HG02885 (cell line): ENCODE measurements at regions not wholly inside any gene's neighbourhood (a gene's known extent, or its start where the extent isn't known, plus 50 kb on each side); places are given as distances from the start of the nearest gene placed in this dataset.
A peak's percentile ranks its signal among the peaks of the same experiment; 100 is the strongest.
"Not testable (repeated sequence)": the region's sequence is repeated elsewhere in the genome, so short reads cannot be mapped to it uniquely, and the experiment has no call there.

Experiments used
- ATAC-seq: cut with Tn5 transposase; IDR thresholded peaks from one replicate; pipeline ENCODE4 v1.9.1; 2021; ENCODE audit warnings: mild to moderate bottlenecking; ENCODE audit not compliant: unreplicated experiment, poor library complexity

DNA sequence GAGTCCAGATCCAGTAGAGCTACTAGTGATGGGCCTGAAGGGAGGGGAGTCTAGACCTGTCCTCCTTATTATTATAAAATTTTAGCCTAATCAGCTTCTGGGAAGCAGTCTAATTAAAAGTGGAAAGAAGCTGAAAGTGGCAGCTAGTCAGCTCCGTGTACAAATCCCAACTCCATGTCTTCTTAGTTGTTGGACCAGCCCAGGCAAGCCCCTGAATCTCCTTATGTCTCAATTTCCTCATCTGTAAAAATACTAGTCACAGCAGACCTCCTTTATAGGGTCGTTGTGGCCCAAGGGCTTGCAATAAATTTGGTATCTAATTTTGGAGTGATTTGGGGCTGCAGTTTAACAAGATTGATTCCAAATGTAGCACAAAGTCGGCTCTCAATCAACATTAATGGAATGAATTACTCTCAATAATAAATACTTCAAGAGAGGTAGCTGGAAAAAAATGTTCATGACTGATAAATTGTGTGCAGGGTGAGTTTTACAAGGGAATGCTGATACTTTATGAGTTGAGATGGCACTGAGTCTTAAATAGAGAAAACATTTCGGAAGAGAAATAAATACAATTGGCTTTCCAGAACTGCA, 118.3 kb upstream of the NDUFV2 start:
- ATAC-seq: no peak

DNA sequence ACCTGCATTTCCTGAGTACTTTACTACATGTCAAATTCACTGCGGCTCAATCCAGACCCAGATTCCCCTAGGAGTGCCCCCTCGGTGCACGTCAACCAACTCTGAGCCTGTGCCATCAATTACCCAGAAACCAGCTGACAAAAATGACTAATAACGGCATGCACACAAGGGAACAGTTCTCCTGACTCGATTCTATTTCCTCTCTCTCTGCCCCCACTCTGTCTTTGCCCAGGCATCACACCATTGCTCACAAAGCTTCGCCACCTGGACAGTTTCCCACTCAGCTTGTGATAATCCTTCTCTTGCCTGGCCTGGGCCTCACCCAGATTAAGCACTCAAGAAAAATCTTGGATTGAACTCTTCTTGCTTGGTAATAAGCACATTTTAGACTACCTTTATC, 115.3 kb upstream of the NDUFV2 start:
- no peak for ATAC-seq

- peak; percentile 85 for ATAC-seq
Measured at GRCh38 chr18:8988260-8988871, 114.1 kb upstream of the NDUFV2 start.

DNA sequence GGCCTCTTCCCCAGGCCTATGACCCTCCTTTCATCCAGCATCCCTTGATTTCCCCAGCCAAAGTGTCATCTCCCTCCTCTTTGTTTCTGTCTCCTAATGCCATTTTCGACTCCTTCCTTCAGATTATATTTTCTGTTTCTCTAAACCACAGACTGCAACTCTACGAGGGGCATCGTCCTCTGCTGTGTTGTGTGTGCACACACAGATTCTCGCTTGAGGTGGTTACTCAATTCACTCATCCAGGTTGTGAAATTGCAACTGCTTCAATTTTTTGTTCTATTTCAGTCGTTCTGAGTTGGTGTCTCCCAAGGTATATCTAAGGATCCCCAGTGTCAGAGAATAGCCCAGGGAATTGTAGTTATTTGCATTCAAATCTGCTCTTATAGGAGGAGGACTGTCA, 113.5 kb upstream of the NDUFV2 start:
- ATAC-seq: no peak

DNA sequence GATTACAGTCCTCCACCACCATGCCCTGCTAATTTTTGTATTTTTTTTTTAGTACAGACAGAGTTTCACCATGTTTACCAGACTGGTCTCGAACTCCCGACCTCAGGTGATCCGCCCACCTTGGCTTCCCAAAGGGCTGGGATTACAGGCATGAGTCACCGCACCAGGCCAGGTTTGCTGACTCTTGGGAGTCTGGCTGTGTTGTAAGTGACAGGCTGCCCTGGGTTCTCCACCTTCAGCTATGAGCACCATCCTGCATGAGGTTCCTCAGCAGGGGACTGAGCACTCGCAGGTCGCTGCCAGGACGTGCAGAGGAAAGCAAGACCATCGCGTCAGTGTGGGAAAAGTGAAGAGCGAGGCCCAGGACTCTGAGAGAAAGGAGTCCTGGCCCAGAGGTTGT, 112.6 kb upstream of the NDUFV2 start:
- ATAC-seq: no peak

DNA sequence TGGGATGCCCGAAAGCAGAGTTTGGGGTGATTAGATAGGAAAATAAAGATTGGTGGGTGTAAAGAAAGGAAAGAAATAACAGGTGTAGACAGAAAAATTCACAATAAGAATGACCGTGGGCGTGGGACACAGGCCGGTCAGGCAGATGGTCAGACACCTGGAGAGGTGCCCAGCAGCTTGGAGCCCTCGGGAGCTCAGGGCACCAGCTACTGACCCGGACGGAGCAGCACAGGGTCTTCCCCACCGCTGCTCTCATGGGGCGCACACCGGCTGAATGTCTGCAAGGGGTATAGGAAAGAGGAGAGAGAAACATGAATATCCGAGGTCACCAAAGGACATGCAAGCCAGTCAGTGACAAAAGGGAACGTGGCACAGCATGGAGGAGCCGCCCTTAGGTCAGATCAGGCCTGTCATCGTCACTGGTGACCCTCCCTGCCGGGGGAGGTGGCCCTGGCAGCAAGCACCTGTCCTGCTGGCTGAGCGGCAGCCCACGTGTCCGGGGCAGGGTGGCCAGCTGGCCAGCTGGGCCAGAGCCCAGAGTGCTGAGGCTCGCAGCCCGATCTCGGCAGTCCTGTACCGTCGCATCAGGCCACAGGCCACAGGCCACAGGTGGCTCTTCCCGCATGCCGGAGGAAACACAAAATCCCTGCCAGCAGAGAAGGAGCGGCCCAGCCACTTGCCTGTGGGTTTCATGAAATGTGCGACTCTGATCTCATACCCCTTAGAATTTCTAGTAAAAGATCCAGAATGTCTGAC, 112.0 kb upstream of the NDUFV2 start:
- ATAC-seq: no peak

DNA sequence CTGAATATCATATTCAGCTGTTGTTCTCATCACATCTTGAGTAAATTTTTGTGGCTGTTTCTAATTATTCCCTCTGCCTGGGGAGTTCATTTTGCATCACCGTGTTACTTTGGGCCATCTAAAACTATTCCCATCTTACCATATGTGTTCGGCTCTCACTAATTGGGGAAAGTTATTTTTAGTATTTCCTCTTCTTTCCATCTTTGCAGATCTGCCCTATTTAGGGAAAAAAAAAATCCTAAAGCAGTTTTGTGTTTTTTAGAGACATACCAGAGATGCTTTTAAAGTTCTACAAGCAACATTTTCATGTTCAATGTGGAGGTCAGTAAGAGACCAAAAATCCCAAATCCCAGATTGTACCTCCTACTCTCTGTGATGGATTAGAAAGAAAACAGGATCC, 111.3 kb upstream of the NDUFV2 start:
- ATAC-seq: no peak

DNA sequence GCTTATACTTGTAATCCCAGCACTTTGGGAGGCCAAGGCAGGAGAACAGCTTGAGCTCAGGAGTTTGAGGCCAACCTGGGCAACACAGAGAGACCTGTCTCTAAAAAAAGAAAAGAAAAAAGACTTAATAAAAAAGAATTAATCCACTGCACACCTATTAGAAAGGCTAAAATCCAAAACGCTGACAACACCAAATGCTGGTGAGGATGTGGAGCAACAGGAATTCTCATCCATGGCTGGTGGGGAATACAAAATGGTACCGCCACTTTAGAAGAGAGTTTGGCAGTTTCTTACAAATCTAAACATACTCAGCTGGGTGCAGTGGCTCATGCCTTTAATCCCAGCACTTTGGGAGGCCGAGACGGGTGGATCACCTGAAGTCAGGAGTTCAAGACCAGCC, 110.0 kb upstream of the NDUFV2 start:
- not testable (repeated sequence) for ATAC-seq

DNA sequence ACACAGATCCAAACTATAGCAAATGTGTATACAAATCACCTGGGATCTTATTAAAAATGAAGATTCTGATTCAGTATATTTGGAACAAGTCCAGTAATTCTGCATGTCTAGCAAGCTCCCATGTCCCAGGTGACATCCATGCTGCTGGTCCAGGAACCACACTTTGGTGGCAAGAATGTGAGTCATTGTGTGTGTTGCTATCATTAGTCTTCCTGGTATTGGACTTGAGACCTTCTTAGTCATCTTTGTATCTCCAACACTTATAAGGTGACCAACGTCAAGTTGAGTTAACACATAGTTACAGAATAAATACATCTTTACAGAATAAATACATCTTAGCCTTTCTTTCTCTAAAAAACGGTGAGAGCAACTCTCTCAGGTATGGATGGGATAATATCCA, 107.9 kb upstream of the NDUFV2 start:
- ATAC-seq: no peak

- ATAC-seq: no peak
Measured at GRCh38 chr18:8995096-8995495, 107.4 kb upstream of the NDUFV2 start.

GRCh38 chr18:8996771-8997432, 105.6 kb upstream of the NDUFV2 start:
- no peak for ATAC-seq

DNA sequence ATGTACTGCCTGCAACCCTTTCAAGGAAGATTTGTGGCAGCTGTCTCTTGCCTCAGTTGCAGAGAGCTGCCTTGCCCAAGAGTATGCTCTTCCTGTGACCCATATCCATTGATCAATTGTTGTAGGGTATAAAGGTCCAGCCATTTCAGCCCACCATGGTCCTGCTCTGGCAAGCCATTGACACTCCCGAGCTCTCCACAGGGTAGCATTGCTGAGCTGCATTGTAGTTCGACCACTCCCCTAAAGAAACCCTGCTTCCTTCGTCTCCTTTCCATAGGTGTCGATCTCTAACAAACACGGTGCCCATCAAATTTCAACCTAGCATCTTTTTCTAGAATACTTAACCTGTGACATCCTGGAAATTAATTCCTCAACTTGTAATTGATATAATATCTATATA, 104.9 kb upstream of the NDUFV2 start:
- ATAC-seq: no peak

- no peak for ATAC-seq
Measured at GRCh38 chr18:8998481-8999217, 103.8 kb upstream of the NDUFV2 start.

DNA sequence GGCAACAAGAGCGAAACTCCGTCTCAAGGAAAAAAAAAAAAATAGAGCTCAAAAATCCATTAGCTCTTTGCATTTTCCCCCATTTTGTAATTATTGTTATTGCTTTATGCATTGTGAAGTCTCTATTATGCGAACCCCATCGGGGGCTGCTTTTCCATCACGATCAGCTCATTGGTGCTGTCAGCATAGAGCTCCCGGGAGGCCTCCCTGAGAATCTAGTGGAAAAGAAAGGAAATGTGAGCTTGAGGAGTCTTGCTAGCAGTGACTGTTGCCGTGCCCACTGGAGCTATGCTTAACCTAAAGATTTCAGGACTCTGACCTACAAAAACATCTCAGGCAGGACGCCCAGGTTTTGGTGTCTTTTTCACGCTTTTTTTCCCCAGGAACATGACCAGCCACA, 102.6 kb upstream of the NDUFV2 start:
- ATAC-seq: no peak

DNA sequence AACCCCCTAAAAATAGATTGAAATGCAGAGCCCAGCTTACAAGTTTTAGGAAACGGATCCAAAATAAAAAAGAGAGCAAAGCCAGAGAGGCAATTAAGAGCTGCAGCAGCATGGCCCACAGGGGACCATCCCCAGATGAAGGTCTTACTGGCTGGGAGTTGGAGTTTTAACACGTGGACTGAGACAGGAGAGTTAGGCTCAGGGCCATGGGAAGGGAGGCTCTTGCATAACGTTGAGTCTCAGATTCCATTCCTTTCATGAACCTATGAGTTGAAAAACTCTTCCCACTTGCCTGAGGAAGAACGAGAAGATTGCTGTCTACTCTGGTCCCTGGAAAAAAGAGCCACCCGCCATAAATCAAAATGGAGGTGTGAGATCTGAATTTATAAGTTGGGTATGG, 101.8 kb upstream of the NDUFV2 start:
- no peak for ATAC-seq

DNA sequence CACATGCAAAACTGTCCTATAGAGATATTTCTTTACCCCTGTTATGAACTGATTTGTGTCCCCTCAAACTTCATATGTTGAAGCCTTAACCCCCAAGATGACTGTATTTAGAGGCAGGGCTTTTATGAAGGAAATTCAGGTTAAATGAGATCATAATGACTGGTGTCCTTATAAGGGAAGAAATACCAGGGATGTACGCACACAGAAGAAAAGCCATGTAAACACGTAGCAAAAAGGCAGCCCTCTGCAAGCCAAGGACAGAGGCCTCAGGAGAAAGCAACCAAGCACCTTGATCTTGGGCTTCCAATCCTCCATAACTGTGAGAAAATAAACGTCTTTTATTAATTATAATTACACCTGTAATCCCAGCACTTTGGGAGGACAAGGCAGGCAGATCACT, 101.3 kb upstream of the NDUFV2 start:
- no peak for ATAC-seq

DNA sequence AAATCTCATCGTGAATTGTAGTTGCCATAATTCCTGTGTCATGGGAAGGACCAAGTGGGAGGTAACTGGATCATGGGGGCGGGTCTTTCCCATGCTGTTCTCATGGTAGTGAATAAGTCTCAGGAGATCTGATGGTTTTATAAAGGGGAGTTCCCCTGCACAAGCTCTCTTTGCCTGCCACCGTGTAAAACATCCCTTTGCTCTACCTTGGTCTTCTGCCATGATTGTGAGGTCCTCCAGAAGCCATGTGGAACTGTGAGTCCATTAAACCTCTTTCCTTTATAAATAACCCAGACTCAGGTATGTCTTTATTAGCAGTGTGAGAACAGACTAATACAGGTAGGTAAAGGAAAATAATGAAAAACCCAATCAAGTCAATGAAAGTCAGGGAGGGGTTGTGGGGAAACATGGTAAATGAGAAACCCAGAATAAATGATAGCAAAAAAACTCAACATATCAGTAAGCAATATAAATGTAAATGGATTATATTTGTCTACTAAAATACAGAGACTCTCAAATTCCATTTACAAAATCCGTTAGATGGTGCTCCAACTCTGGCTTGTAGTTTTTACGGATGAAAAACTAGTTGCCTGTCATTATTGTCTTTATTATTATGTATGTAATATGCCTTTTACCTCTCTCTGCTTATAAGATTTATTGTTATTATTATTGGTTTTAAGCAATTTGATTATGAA, 98.9 kb upstream of the NDUFV2 start:
- no peak for ATAC-seq

- not testable (repeated sequence) for ATAC-seq
Measured at GRCh38 chr18:9004308-9004707, 98.2 kb upstream of the NDUFV2 start.

- not testable (repeated sequence) for ATAC-seq
Measured at GRCh38 chr18:9007700-9008099, 94.8 kb upstream of the NDUFV2 start.

GRCh38 chr18:9008200-9008708, 94.2 kb upstream of the NDUFV2 start:
- no peak for ATAC-seq
